Astrocyte (in vitro differentiated cells and primary cell): ENCODE measurements at regions not wholly inside any gene's neighbourhood (a gene's known extent, or its start where the extent isn't known, plus 50 kb on each side); places are given as distances from the start of the nearest gene placed in this dataset.

Experiments
- DNase-seq: peaks from one replicate; pipeline ENCODE4 v3.0.0-alpha.2; 2010; ENCODE audit warnings: low read depth
- FAIRE-seq: peaks from 2 replicates; lab custom pipeline; 2011; peaks lifted over from hg19 to GRCh38; lab: Jason Lieb, UNC
- H2AFZ ChIP-seq: 2 replicates; pipeline ENCODE4 v1.6.0; 2012; ENCODE audit warnings: low read depth, low read length, inconsistent platforms
- H3K27ac ChIP-seq: 2 replicates; pipeline ENCODE4 v1.5.1; 2011; ENCODE audit warnings: low read depth, low read length, inconsistent platforms
- H3K27me3 ChIP-seq: 2 replicates; pipeline ENCODE4 v1.6.0; 2011; ENCODE audit warnings: low read length, inconsistent platforms; ENCODE audit not compliant: insufficient read depth
- H3K36me3 ChIP-seq: 2 replicates; pipeline ENCODE4 v1.5.1; 2011; ENCODE audit warnings: low read length, inconsistent platforms; ENCODE audit not compliant: insufficient read depth
- H3K4me1 ChIP-seq: 2 replicates; pipeline ENCODE4 v1.5.1; 2011; ENCODE audit warnings: low read length, inconsistent platforms; ENCODE audit not compliant: insufficient read depth
- H3K4me2 ChIP-seq: 2 replicates; pipeline ENCODE4 v1.6.0; 2012; ENCODE audit warnings: low read length, inconsistent platforms
- H3K4me3 ChIP-seq: 2 replicates; pipeline ENCODE4 v1.5.1; 2011; ENCODE audit warnings: low read depth, mild to moderate bottlenecking, low read length, inconsistent platforms; ENCODE audit not compliant: insufficient read depth
- H3K79me2 ChIP-seq: 2 replicates; pipeline ENCODE4 v1.6.0; 2012; ENCODE audit warnings: mild to moderate bottlenecking, low read length, inconsistent platforms; ENCODE audit not compliant: insufficient read depth
- H3K9ac ChIP-seq: 2 replicates; pipeline ENCODE4 v1.6.0; 2012; ENCODE audit warnings: mild to moderate bottlenecking, low read length, inconsistent platforms
- H3K9me3 ChIP-seq: 2 replicates; pipeline ENCODE4 v1.5.1; 2012; ENCODE audit warnings: low read depth, mild to moderate bottlenecking, low read length, inconsistent platforms; ENCODE audit not compliant: insufficient read depth
- H4K20me1 ChIP-seq: 2 replicates; pipeline ENCODE4 v1.6.0; 2012; ENCODE audit warnings: low read length, inconsistent platforms; ENCODE audit not compliant: insufficient read depth
- H3K27ac Mint-ChIP-seq: one replicate; pipeline ENCODE4 v1.8.0; 2021; ENCODE audit warnings: mild to moderate bottlenecking, mixed read lengths; ENCODE audit not compliant: unreplicated experiment
- H3K27me3 Mint-ChIP-seq: one replicate; pipeline ENCODE4 v1.8.0; 2021; ENCODE audit warnings: low read depth, mixed read lengths; ENCODE audit not compliant: unreplicated experiment
- H3K36me3 Mint-ChIP-seq: one replicate; pipeline ENCODE4 v1.8.0; 2021; ENCODE audit warnings: low read depth, mixed read lengths; ENCODE audit not compliant: unreplicated experiment
- H3K4me1 Mint-ChIP-seq: one replicate; pipeline ENCODE4 v1.8.0; 2021; ENCODE audit warnings: low read depth, mixed read lengths; ENCODE audit not compliant: unreplicated experiment
- H3K4me3 Mint-ChIP-seq: one replicate; pipeline ENCODE4 v1.8.0; 2021; ENCODE audit warnings: mild to moderate bottlenecking, moderate library complexity, mixed read lengths; ENCODE audit not compliant: unreplicated experiment
- H3K9me3 Mint-ChIP-seq: one replicate; pipeline ENCODE4 v1.8.0; 2021; ENCODE audit warnings: mild to moderate bottlenecking, mixed read lengths; ENCODE audit not compliant: unreplicated experiment
- EZH2 ChIP-seq: IDR thresholded peaks from 2 replicates; pipeline ENCODE4 v1.6.1; 2012; ENCODE audit warnings: mild to moderate bottlenecking, low read length, inconsistent platforms; ENCODE audit not compliant: insufficient read depth
- TF ChIP-seq, protein P1 (sequence below): IDR thresholded peaks from 2 replicates; pipeline ENCODE4 v1.5.1; 2011; ENCODE audit warnings: low read depth, mild to moderate bottlenecking, inconsistent platforms, low read length, moderate library complexity; ENCODE audit not compliant: insufficient read depth

- H2AFZ ChIP-seq: no peak overlapping the region
- no peak overlapping the region for H3K4me2 ChIP-seq
- TF ChIP-seq, protein P1, sequence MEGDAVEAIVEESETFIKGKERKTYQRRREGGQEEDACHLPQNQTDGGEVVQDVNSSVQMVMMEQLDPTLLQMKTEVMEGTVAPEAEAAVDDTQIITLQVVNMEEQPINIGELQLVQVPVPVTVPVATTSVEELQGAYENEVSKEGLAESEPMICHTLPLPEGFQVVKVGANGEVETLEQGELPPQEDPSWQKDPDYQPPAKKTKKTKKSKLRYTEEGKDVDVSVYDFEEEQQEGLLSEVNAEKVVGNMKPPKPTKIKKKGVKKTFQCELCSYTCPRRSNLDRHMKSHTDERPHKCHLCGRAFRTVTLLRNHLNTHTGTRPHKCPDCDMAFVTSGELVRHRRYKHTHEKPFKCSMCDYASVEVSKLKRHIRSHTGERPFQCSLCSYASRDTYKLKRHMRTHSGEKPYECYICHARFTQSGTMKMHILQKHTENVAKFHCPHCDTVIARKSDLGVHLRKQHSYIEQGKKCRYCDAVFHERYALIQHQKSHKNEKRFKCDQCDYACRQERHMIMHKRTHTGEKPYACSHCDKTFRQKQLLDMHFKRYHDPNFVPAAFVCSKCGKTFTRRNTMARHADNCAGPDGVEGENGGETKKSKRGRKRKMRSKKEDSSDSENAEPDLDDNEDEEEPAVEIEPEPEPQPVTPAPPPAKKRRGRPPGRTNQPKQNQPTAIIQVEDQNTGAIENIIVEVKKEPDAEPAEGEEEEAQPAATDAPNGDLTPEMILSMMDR: no peak
- TF ChIP-seq EZH2: no peak
- no peaks in the 10 kb centered on the region for H4K20me1 ChIP-seq
- H3K27ac ChIP-seq: no peak overlapping the region
- peaks cover 3% of the 10 kb centered on the region for H3K9me3 Mint-ChIP-seq
- no peaks in the 10 kb centered on the region for H3K27me3 Mint-ChIP-seq
- no peaks in the 10 kb centered on the region for H3K36me3 ChIP-seq
- FAIRE-seq (no peak), DNase-seq (no peak)
- no peak overlapping the region for H3K9ac ChIP-seq
- H3K27ac Mint-ChIP-seq: peak overlapping the region; percentile 64
- H3K4me1 Mint-ChIP-seq: peaks cover 14% of the 10 kb centered on the region
- H3K79me2 ChIP-seq: no peaks in the 10 kb centered on the region
- H3K27me3 ChIP-seq: no peaks in the 10 kb centered on the region
- no peak overlapping the region for H3K4me3 ChIP-seq
- no peaks in the 10 kb centered on the region for H3K9me3 ChIP-seq
- H3K4me3 Mint-ChIP-seq: no peak overlapping the region
- peaks cover 14% of the 10 kb centered on the region for H3K36me3 Mint-ChIP-seq
- H3K4me1 ChIP-seq: no peaks in the 10 kb centered on the region
Measured at GRCh38 chr5:168234133-168234532, 57.3 kb upstream of the WWC1 start.

- H3K27ac Mint-ChIP-seq: no peak overlapping the region
- no peak overlapping the region for H3K27ac ChIP-seq
- H3K27me3 ChIP-seq: no peaks in the 10 kb centered on the region
- no peak overlapping the region for H3K4me2 ChIP-seq
- peaks cover 7% of the 10 kb centered on the region for H3K36me3 Mint-ChIP-seq
- H3K9me3 ChIP-seq: no peaks in the 10 kb centered on the region
- H3K4me1 Mint-ChIP-seq: peaks cover 14% of the 10 kb centered on the region
- no peaks in the 10 kb centered on the region for H3K27me3 Mint-ChIP-seq
- no peak overlapping the region for H2AFZ ChIP-seq
- no peak overlapping the region for H3K4me3 Mint-ChIP-seq
- FAIRE-seq: no peak
- H3K36me3 ChIP-seq: no peaks in the 10 kb centered on the region
- H3K4me1 ChIP-seq: no peaks in the 10 kb centered on the region
- no peak for TF ChIP-seq EZH2
- TF ChIP-seq, protein P1: no peak
- no peak overlapping the region for H3K9ac ChIP-seq
- H3K4me3 ChIP-seq: no peak overlapping the region
- no peaks in the 10 kb centered on the region for H3K79me2 ChIP-seq
- no peak for DNase-seq
- no peaks in the 10 kb centered on the region for H3K9me3 Mint-ChIP-seq
- no peaks in the 10 kb centered on the region for H4K20me1 ChIP-seq
Measured at GRCh38 chr5:168238463-168238862, 53.0 kb upstream of the WWC1 start.

GRCh38 chr5:168239325-168239724 lies 52.1 kb upstream of the WWC1 start:
- TF ChIP-seq EZH2: no peak
- TF ChIP-seq, protein P1: no peak
- Histone ChIP-seq H3K4me1 (no peaks in the 10 kb centered on the region), H2AFZ (no peak overlapping the region), H3K9me3 (no peaks in the 10 kb centered on the region), H3K36me3 (no peaks in the 10 kb centered on the region), H3K4me3 (no peak overlapping the region), H3K4me2 (no peak overlapping the region), H3K9ac (no peak overlapping the region), H3K79me2 (no peaks in the 10 kb centered on the region), H3K27ac (no peak overlapping the region), H4K20me1 (no peaks in the 10 kb centered on the region), H3K27me3 (no peaks in the 10 kb centered on the region)
- no peak overlapping the region for H3K27ac Mint-ChIP-seq
- H3K9me3 Mint-ChIP-seq: no peaks in the 10 kb centered on the region
- H3K36me3 Mint-ChIP-seq: peaks cover 5% of the 10 kb centered on the region
- no peaks in the 10 kb centered on the region for H3K27me3 Mint-ChIP-seq
- FAIRE-seq: no peak
- no peak for DNase-seq
- peaks cover 8% of the 10 kb centered on the region for H3K4me1 Mint-ChIP-seq
- no peak overlapping the region for H3K4me3 Mint-ChIP-seq
